ENCODE measurements at regions not wholly inside any gene's neighbourhood (a gene's known extent, or its start where the extent isn't known, plus 50 kb on each side); places are given as distances from the start of the nearest gene placed in this dataset.

DNA sequence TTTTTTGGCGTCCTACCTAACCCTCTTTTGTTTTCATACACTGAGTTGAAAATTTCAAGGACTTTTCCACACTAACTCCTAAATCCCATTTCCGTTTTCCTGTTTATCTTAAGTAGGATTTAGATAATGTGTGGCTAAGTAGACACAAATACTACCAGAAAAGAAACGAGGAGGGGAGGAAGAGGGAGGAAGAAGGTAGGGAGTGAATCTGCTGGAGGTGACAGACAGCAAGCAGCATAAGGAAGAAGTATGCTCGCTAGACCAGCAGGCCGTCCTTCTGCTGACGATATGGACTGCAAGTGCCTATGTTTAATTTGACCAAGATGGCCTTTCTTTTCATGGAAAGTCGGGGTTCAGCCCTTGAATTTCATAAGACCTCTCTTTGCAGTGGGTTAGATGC is 256.9 kb upstream of the RAB4A start:
- no peak overlapping the region for H3K4me3 ChIP-seq
- no peaks in the 10 kb centered on the region for H3F3A ChIP-seq (replicated peaks; ENCODE audit: low read depth)
- H2AFZ ChIP-seq, result peak overlapping the region; percentile 49; the same call in 1 of the 2 replicates
- H4K20me1 ChIP-seq (replicated peaks; ENCODE audit: insufficient read depth), result no peaks in the 10 kb centered on the region
- Mint-ChIP-seq H3K9me3 (no peaks in the 10 kb centered on the region), H3K4me1 (peaks cover 11% of the 10 kb centered on the region; the same call in 2 of the 3 replicates), H3K4me3 (no peak overlapping the region), H3K27me3 (ENCODE audit: insufficient read depth, low read depth, poor library complexity) (no peaks in the 10 kb centered on the region), H3K27ac (no peak overlapping the region), H3K36me3 (ENCODE audit: low read depth) (no peaks in the 10 kb centered on the region)
- no peak overlapping the region for H3K4me2 ChIP-seq
- no peaks in the 10 kb centered on the region for H3K9me2 ChIP-seq (ENCODE audit: insufficient read depth)
- H3K79me2 ChIP-seq (replicated peaks; ENCODE audit: insufficient read depth), result no peaks in the 10 kb centered on the region
- no peak for DNase-seq (ENCODE audit: low spot score)
- H3K27ac ChIP-seq (ENCODE audit: low read depth), result no peak overlapping the region
- H3K27me3 ChIP-seq (ENCODE audit: insufficient read depth), result no peaks in the 10 kb centered on the region
- peaks cover 9% of the 10 kb centered on the region; the same call in 1 of the 2 replicates for H3K4me1 ChIP-seq (ENCODE audit: insufficient read depth)
- no peak; the same call in 2 of the 3 replicates for ATAC-seq
- H3K36me3 ChIP-seq (ENCODE audit: insufficient read depth), result no peaks in the 10 kb centered on the region
- TF ChIP-seq, protein P1, sequence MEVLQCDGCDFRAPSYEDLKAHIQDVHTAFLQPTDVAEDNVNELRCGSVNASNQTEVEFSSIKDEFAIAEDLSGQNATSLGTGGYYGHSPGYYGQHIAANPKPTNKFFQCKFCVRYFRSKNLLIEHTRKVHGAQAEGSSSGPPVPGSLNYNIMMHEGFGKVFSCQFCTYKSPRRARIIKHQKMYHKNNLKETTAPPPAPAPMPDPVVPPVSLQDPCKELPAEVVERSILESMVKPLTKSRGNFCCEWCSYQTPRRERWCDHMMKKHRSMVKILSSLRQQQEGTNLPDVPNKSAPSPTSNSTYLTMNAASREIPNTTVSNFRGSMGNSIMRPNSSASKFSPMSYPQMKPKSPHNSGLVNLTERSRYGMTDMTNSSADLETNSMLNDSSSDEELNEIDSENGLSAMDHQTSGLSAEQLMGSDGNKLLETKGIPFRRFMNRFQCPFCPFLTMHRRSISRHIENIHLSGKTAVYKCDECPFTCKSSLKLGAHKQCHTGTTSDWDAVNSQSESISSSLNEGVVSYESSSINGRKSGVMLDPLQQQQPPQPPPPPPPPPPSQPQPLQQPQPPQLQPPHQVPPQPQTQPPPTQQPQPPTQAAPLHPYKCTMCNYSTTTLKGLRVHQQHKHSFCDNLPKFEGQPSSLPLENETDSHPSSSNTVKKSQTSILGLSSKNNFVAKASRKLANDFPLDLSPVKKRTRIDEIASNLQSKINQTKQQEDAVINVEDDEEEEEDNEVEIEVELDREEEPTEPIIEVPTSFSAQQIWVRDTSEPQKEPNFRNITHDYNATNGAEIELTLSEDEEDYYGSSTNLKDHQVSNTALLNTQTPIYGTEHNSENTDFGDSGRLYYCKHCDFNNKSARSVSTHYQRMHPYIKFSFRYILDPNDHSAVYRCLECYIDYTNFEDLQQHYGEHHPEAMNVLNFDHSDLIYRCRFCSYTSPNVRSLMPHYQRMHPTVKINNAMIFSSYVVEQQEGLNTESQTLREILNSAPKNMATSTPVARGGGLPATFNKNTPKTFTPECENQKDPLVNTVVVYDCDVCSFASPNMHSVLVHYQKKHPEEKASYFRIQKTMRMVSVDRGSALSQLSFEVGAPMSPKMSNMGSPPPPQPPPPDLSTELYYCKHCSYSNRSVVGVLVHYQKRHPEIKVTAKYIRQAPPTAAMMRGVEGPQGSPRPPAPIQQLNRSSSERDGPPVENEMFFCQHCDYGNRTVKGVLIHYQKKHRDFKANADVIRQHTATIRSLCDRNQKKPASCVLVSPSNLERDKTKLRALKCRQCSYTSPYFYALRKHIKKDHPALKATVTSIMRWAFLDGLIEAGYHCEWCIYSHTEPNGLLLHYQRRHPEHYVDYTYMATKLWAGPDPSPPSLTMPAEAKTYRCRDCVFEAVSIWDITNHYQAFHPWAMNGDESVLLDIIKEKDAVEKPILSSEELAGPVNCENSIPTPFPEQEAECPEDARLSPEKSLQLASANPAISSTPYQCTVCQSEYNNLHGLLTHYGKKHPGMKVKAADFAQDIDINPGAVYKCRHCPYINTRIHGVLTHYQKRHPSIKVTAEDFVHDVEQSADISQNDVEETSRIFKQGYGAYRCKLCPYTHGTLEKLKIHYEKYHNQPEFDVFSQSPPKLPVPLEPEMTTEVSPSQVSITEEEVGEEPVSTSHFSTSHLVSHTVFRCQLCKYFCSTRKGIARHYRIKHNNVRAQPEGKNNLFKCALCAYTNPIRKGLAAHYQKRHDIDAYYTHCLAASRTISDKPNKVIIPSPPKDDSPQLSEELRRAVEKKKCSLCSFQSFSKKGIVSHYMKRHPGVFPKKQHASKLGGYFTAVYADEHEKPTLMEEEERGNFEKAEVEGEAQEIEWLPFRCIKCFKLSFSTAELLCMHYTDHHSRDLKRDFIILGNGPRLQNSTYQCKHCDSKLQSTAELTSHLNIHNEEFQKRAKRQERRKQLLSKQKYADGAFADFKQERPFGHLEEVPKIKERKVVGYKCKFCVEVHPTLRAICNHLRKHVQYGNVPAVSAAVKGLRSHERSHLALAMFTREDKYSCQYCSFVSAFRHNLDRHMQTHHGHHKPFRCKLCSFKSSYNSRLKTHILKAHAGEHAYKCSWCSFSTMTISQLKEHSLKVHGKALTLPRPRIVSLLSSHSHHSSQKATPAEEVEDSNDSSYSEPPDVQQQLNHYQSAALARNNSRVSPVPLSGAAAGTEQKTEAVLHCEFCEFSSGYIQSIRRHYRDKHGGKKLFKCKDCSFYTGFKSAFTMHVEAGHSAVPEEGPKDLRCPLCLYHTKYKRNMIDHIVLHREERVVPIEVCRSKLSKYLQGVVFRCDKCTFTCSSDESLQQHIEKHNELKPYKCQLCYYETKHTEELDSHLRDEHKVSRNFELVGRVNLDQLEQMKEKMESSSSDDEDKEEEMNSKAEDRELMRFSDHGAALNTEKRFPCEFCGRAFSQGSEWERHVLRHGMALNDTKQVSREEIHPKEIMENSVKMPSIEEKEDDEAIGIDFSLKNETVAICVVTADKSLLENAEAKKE (CRISPR knock-in tag; IDR thresholded peaks at IDR 0.05), result no peak
- TF ChIP-seq NANOG (IDR thresholded peaks at IDR 0.05; ENCODE audit: borderline replicate concordance) (no peak), CREB1 (CRISPR knock-in tag; IDR thresholded peaks at IDR 0.05; ENCODE audit: low read depth) (no peak), ZNF114 (CRISPR knock-in tag; IDR thresholded peaks at IDR 0.05) (no peak), EZH2 (IDR thresholded peaks at IDR 0.05; ENCODE audit: low read depth, unreplicated experiment) (no peak), POLR2AphosphoS5 (IDR thresholded peaks at IDR 0.05; ENCODE audit: low read depth) (no peak), JUNB (IDR thresholded peaks at IDR 0.05; ENCODE audit: unreplicated experiment) (no peak), ZNF331 (CRISPR knock-in tag; IDR thresholded peaks at IDR 0.05; ENCODE audit: low read depth) (no peak), STAT1 (IDR thresholded peaks at IDR 0.05; ENCODE audit: unreplicated experiment) (no peak), EZH2phosphoT487 (IDR thresholded peaks at IDR 0.05; ENCODE audit: unreplicated experiment) (no peak)
- TF ChIP-seq, protein P2, sequence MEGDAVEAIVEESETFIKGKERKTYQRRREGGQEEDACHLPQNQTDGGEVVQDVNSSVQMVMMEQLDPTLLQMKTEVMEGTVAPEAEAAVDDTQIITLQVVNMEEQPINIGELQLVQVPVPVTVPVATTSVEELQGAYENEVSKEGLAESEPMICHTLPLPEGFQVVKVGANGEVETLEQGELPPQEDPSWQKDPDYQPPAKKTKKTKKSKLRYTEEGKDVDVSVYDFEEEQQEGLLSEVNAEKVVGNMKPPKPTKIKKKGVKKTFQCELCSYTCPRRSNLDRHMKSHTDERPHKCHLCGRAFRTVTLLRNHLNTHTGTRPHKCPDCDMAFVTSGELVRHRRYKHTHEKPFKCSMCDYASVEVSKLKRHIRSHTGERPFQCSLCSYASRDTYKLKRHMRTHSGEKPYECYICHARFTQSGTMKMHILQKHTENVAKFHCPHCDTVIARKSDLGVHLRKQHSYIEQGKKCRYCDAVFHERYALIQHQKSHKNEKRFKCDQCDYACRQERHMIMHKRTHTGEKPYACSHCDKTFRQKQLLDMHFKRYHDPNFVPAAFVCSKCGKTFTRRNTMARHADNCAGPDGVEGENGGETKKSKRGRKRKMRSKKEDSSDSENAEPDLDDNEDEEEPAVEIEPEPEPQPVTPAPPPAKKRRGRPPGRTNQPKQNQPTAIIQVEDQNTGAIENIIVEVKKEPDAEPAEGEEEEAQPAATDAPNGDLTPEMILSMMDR (conservative IDR thresholded peaks at IDR 0.05; ENCODE audit: low read depth in 2 of 2), result no peak
- TF ChIP-seq, protein P3, sequence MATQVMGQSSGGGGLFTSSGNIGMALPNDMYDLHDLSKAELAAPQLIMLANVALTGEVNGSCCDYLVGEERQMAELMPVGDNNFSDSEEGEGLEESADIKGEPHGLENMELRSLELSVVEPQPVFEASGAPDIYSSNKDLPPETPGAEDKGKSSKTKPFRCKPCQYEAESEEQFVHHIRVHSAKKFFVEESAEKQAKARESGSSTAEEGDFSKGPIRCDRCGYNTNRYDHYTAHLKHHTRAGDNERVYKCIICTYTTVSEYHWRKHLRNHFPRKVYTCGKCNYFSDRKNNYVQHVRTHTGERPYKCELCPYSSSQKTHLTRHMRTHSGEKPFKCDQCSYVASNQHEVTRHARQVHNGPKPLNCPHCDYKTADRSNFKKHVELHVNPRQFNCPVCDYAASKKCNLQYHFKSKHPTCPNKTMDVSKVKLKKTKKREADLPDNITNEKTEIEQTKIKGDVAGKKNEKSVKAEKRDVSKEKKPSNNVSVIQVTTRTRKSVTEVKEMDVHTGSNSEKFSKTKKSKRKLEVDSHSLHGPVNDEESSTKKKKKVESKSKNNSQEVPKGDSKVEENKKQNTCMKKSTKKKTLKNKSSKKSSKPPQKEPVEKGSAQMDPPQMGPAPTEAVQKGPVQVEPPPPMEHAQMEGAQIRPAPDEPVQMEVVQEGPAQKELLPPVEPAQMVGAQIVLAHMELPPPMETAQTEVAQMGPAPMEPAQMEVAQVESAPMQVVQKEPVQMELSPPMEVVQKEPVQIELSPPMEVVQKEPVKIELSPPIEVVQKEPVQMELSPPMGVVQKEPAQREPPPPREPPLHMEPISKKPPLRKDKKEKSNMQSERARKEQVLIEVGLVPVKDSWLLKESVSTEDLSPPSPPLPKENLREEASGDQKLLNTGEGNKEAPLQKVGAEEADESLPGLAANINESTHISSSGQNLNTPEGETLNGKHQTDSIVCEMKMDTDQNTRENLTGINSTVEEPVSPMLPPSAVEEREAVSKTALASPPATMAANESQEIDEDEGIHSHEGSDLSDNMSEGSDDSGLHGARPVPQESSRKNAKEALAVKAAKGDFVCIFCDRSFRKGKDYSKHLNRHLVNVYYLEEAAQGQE (IDR thresholded peaks at IDR 0.05; ENCODE audit: unreplicated experiment), result no peak
- TF ChIP-seq, protein P4, sequence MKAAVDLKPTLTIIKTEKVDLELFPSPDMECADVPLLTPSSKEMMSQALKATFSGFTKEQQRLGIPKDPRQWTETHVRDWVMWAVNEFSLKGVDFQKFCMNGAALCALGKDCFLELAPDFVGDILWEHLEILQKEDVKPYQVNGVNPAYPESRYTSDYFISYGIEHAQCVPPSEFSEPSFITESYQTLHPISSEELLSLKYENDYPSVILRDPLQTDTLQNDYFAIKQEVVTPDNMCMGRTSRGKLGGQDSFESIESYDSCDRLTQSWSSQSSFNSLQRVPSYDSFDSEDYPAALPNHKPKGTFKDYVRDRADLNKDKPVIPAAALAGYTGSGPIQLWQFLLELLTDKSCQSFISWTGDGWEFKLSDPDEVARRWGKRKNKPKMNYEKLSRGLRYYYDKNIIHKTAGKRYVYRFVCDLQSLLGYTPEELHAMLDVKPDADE (IDR thresholded peaks at IDR 0.05), result no peak

Measured in GM23338 (cell line).